ENCODE measurements at regions not wholly inside any gene's neighbourhood (a gene's known extent, or its start where the extent isn't known, plus 50 kb on each side); places are given as distances from the start of the nearest gene placed in this dataset.

- TF ChIP-seq CTCF (IDR thresholded peaks at IDR 0.05), result no peak
- no peak for TF ChIP-seq POLR2A (IDR thresholded peaks at IDR 0.05)
Observed at GRCh38 chr5:5957737-5958136, 420.6 kb downstream of the MED10 start.
